ENCODE measurements at regions not wholly inside any gene's neighbourhood (a gene's known extent, or its start where the extent isn't known, plus 50 kb on each side); places are given as distances from the start of the nearest gene placed in this dataset.

DNA sequence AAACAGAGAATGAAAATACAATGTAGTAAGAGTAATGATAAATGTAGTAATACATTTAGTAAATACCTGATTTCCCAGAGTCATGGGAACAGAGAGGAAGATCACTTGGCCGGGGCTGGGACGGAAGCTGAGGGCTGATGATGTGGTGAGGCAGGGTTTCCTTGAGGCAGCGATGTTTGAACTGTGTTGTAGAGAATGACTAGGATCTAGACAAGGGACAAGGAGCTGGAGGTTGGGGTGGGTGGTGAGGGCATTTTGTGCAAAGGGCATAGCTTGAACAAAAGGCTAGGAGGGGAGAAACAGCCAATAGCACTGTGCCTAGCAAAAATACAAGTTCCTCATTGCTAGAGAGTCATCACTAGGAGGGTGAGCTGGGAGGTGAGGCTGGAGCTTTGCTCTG, 64.3 kb upstream of the RAPGEF2 start:
- DNase-seq, result no peak
- TF ChIP-seq GATA1 (IDR thresholded peaks at IDR 0.05; ENCODE audit: low read depth, low read length) (no peak), POLR2A (IDR thresholded peaks at IDR 0.05; ENCODE audit: low read length) (no peak)

DNA sequence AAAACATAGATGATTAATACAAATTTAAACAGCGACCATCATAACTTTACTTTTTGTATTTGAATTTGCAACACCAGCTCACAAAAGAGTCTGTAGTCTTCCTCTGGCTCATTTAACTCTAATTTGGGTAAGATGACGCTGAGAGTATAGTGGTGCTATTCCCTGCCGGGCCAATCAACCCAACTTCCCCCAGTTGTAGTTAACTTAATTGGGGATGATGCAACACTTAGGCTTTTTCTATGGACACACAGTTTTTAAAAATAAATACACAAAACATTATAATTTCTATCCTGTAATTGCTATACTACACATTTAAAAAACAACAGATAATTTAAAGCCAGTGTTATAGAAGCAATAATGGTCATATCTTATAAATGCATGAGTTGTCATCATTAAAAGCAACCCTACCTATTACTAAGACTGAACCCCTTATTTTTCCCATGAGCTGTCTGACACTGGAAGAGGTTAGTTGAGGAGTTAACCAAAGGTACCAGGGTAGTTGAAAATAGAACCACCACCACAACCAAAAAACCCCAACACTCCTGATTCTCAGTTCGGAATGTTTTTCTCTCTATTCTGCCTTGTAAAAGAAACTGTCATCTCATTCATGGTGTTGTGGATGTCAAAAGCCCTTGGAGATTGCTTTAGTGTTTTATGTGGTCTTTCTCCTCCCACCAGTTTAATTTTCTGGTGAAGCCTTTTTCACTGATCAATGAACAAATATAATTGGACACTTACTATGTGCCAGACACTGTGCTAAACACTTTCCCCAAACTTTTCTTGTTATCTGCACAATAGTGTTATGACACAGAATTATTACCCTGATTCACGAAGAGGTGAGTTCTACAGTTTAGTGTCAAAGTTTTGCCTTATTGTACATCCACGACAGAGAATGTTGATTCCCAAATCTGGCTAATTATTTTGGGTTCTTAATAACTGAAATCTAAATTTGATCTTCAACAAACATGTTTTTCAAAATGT, 61.5 kb upstream of the RAPGEF2 start:
- TF ChIP-seq POLR2A (IDR thresholded peaks at IDR 0.05; ENCODE audit: low read length) (no peak), GATA1 (IDR thresholded peaks at IDR 0.05; ENCODE audit: low read depth, low read length) (no peak)

GRCh38 chr4:159042097-159042605, 60.7 kb upstream of the RAPGEF2 start:
- TF ChIP-seq GATA1 (IDR thresholded peaks at IDR 0.05; ENCODE audit: low read depth, low read length) (peak; percentile 47), POLR2A (IDR thresholded peaks at IDR 0.05; ENCODE audit: low read length) (peak; percentile 97)
- peak; percentile 96 to 99 for DNase-seq

More for the DNA sequence above, 61.5 kb upstream of the RAPGEF2 start:
- DNase-seq, result peak; percentile 54 to 70

DNA sequence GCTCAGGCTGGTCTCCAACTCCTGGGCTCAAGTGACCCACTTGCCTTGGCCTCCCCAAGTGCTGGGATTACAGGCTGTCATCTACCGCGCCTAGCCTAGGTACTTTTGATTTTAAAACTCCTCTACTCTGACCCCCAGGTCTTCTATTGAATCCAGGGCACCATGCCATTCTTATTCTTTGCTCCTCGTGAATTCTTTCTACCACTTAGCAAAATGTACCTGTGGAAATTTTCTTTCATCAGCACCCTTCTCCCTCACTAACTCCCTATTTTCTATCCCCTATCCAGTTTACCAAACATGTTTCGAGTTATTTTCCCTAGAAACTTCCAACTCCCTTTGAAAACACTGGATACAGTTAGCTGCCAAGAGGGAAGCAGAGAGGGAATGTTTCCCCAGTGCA, 60.0 kb upstream of the RAPGEF2 start:
- TF ChIP-seq GATA1 (IDR thresholded peaks at IDR 0.05; ENCODE audit: low read depth, low read length) (no peak), POLR2A (IDR thresholded peaks at IDR 0.05; ENCODE audit: low read length) (no peak)
- peak; percentile 32 to 40 for DNase-seq

DNA sequence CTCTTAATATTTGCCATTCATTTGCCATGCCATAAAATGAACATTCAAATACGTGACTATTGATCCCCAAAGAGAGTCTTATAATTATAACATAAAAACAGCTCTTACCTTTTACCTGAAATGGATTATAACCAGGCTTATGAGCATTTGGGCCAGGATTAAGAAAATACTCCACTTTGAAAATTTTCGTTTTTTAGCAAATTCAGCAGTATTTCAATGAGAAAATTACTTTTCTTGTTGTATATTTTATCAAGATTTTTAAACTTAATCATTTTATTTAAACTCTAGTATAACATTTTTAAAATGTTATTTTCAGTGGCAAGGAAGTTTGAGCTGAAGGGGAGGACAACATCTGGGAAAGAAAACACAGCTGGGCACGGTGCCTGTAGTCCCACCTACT, 59.0 kb upstream of the RAPGEF2 start:
- TF ChIP-seq POLR2A (IDR thresholded peaks at IDR 0.05; ENCODE audit: low read length), result no peak
- TF ChIP-seq GATA1 (IDR thresholded peaks at IDR 0.05; ENCODE audit: low read depth, low read length), result no peak
- no peak for DNase-seq

GRCh38 chr4:159045321-159045720, 57.6 kb upstream of the RAPGEF2 start:
- TF ChIP-seq GATA1 (IDR thresholded peaks at IDR 0.05; ENCODE audit: low read depth, low read length) (no peak), POLR2A (IDR thresholded peaks at IDR 0.05; ENCODE audit: low read length) (no peak)

DNA sequence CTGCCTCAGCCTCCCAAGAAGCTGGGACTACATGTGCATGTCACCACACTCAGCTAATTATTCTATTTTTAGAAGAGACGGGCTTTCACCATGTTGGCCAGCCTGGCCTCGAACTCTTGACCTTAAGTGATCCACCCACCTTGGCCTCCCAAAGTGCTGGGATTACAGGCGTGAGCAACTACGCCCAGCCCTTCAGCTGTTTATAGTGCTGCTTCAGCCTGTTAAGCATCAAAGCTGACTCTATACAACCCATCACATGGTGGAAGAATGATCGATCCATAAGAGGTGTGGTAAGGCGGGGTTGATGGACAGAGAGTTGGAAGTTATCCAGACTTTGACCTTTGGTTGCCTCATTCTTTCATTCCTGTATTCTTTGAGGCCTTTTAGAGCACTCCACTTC, 56.2 kb upstream of the RAPGEF2 start:
- TF ChIP-seq GATA1 (IDR thresholded peaks at IDR 0.05; ENCODE audit: low read depth, low read length) (no peak), POLR2A (IDR thresholded peaks at IDR 0.05; ENCODE audit: low read length) (no peak)
- DNase-seq, result peak; percentile 29 to 41

More at GRCh38 chr4:159045321-159045720, 57.6 kb upstream of the RAPGEF2 start:
- no peak for DNase-seq

- peak; percentile 38 to 71 for DNase-seq
- no peak for TF ChIP-seq POLR2A (IDR thresholded peaks at IDR 0.05; ENCODE audit: low read length)
- no peak for TF ChIP-seq GATA1 (IDR thresholded peaks at IDR 0.05; ENCODE audit: low read depth, low read length)
These were observed 55.3 kb upstream of the RAPGEF2 start for GRCh38 chr4:159047478-159048165.

DNA sequence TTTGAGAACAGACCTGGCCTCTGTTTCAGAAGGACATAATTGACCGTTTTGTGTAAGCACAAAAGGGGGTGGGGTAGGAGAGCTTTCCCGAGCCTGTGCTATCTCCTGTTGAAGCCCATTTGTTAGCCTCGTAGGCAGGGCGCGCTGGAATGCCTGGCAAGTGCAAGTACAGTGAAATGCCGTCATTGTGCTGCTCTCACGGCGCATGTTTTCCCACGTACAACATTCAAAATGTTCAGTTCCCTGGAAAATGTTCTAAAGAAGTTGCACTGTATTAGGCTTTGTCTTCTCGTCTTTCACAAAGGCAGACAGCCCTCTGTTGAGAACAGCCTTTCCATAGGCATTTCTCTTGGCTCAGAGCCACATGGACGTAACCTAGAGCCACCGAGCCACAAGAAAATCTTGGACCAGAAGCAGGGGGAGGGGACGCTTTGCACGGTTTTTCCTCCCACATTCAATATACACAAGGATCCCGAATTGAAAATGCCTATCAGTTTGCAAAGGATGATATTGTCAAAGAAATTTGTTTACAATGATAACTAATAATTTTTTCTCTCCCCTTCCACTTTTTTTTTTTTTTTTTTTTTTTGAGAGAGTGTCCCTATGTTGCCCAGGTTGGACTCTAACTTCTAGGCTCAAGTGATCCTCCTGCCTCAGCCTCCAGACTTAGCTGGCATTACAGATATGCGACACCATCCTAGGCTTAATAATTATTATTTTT, 54.6 kb upstream of the RAPGEF2 start:
- peak; percentile 29 to 41 for DNase-seq
- TF ChIP-seq GATA1 (IDR thresholded peaks at IDR 0.05; ENCODE audit: low read depth, low read length) (no peak), POLR2A (IDR thresholded peaks at IDR 0.05; ENCODE audit: low read length) (no peak)

- no peak for DNase-seq
- TF ChIP-seq GATA1 (IDR thresholded peaks at IDR 0.05; ENCODE audit: low read depth, low read length) (no peak), POLR2A (IDR thresholded peaks at IDR 0.05; ENCODE audit: low read length) (no peak)
These were observed 53.0 kb upstream of the RAPGEF2 start for GRCh38 chr4:159049780-159050375.

- no peak for TF ChIP-seq POLR2A (IDR thresholded peaks at IDR 0.05; ENCODE audit: low read length)
- TF ChIP-seq GATA1 (IDR thresholded peaks at IDR 0.05; ENCODE audit: low read depth, low read length), result no peak
- DNase-seq, result no peak
These were observed 51.4 kb upstream of the RAPGEF2 start for GRCh38 chr4:159051245-159052071.

DNA sequence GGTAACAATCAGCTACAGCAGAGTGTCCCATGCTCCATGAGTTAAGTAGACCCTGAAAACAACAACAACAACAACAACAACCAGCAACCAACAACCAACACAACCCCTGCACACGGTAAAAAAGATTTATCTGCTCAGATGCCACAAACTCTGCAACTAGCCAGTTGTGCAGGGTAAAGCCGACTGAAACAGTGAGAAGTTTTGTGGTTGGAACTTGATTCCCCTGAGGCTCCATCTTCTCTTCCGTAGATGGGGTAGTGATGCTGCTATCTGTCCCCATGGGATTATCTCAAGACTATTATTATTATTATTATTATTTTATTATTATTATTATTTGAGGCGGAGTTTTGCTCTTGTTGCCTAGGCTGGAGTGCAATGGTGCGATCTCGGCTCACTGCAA, 50.6 kb upstream of the RAPGEF2 start:
- no peak for DNase-seq
- no peak for TF ChIP-seq GATA1 (IDR thresholded peaks at IDR 0.05; ENCODE audit: low read depth, low read length)
- no peak for TF ChIP-seq POLR2A (IDR thresholded peaks at IDR 0.05; ENCODE audit: low read length)
